B cell (primary cell): ENCODE measurements at regions not wholly inside any gene's neighbourhood (a gene's known extent, or its start where the extent isn't known, plus 50 kb on each side); places are given as distances from the start of the nearest gene placed in this dataset.

ENCODE experiments used
- EZH2 ChIP-seq: IDR thresholded peaks from 2 replicates; pipeline ENCODE4 v1.6.1; 2012; ENCODE audit warnings: borderline replicate concordance, low read depth, mild to moderate bottlenecking, moderate library complexity, low read length; ENCODE audit not compliant: insufficient read depth, poor library complexity, severe bottlenecking
- TF ChIP-seq, protein P1 (sequence below): fragments of 200-600 bp; IDR thresholded peaks from one replicate; pipeline ENCODE4 v1.8.0; 2022; ENCODE audit warnings: antibody characterized with exemption, mild to moderate bottlenecking

DNA sequence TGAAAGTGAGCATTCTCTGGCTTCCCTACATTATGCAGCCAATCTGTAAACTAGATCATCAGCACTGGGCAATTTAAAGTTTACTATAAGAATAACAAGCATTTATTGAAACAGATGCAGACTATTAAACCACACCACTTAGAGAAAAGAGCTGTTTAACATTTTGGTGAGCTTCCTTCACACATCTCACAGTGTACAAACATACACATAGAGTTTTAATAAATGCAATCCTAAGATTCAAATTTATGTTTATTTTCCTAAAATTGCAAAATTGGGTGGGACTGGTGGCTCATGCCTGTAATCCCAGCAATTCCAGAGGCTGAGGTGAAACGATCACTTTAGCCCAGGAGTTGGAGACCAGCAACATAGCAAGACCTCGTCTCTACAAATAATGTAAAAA lies 199.3 kb downstream of the SH3BP4 start:
- TF ChIP-seq, protein P1, sequence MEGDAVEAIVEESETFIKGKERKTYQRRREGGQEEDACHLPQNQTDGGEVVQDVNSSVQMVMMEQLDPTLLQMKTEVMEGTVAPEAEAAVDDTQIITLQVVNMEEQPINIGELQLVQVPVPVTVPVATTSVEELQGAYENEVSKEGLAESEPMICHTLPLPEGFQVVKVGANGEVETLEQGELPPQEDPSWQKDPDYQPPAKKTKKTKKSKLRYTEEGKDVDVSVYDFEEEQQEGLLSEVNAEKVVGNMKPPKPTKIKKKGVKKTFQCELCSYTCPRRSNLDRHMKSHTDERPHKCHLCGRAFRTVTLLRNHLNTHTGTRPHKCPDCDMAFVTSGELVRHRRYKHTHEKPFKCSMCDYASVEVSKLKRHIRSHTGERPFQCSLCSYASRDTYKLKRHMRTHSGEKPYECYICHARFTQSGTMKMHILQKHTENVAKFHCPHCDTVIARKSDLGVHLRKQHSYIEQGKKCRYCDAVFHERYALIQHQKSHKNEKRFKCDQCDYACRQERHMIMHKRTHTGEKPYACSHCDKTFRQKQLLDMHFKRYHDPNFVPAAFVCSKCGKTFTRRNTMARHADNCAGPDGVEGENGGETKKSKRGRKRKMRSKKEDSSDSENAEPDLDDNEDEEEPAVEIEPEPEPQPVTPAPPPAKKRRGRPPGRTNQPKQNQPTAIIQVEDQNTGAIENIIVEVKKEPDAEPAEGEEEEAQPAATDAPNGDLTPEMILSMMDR, result no peak
- no peak for TF ChIP-seq EZH2
